Retinal pigment epithelial cell (primary cell): ENCODE measurements at regions not wholly inside any gene's neighbourhood (a gene's known extent, or its start where the extent isn't known, plus 50 kb on each side); places are given as distances from the start of the nearest gene placed in this dataset.

Experiments used
- DNase-seq: peaks from one replicate; pipeline ENCODE4 v3.0.0-alpha.2; 2010; ENCODE audit warnings: low read depth
- H3K4me3 ChIP-seq: 2 replicates; pipeline ENCODE4 v1.5.1; 2011; ENCODE audit warnings: mild to moderate bottlenecking, low read length, control low read depth, moderate library complexity
- CTCF ChIP-seq: conservative IDR thresholded peaks from 2 replicates; pipeline ENCODE4 v1.5.1; 2011; ENCODE audit warnings: low read depth, low read length, control low read depth, inconsistent platforms

GRCh38 chr12:65764325-65764724, 60.0 kb upstream of the HMGA2 start:
- DNase-seq = no peak
- H3K4me3 ChIP-seq = no peak overlapping the region
- TF ChIP-seq CTCF = no peak

- TF ChIP-seq CTCF = no peak
- no peak overlapping the region for H3K4me3 ChIP-seq
- peak; percentile 74 for DNase-seq
Measured at GRCh38 chr12:65765436-65765813, 58.9 kb upstream of the HMGA2 start.

GRCh38 chr12:65769880-65770279, 54.4 kb upstream of the HMGA2 start:
- H3K4me3 ChIP-seq = no peak overlapping the region
- no peak for TF ChIP-seq CTCF
- DNase-seq = no peak
